Left ventricle myocardium inferior (tissue), 1 donor: ENCODE measurements at regions not wholly inside any gene's neighbourhood (a gene's known extent, or its start where the extent isn't known, plus 50 kb on each side); places are given as distances from the start of the nearest gene placed in this dataset.

Experiments
- DNase-seq: peaks from one replicate; pipeline ENCODE4 v3.0.0-alpha.2; 2020
- H3K27ac ChIP-seq: fragments of 200-600 bp; replicated peaks from 2 replicates; pipeline ENCODE4 v1.8.0; 2021
- H3K27me3 ChIP-seq: fragments of 200-600 bp; 2 replicates; pipeline ENCODE4 v1.8.0; 2021; ENCODE audit warnings: low read depth
- H3K36me3 ChIP-seq: fragments of 200-600 bp; 2 replicates; pipeline ENCODE4 v1.8.0; 2021
- H3K4me1 ChIP-seq: fragments of 200-600 bp; 2 replicates; pipeline ENCODE4 v1.8.0; 2021
- H3K4me3 ChIP-seq: fragments of 200-600 bp; 2 replicates; pipeline ENCODE4 v1.8.0; 2021; ENCODE audit warnings: mild to moderate bottlenecking, moderate library complexity
- H3K9me3 ChIP-seq: fragments of 200-600 bp; replicated peaks from 2 replicates; pipeline ENCODE4 v1.8.0; 2021
- intact Hi-C: fragments of 100-400 bp; cut with micrococcal nuclease; formaldehyde crosslinking; loops from one replicate; pipeline ENCODE4 v1.11.0; 2022
- TF ChIP-seq, protein P1 (sequence below): fragments of 200-600 bp; IDR thresholded peaks from 2 replicates; pipeline ENCODE4 v1.8.0; 2021; ENCODE audit warnings: antibody characterized with exemption, mild to moderate bottlenecking, borderline replicate concordance
- donor health status: DM: no; HTN: yes; CAD: no; lungs with severe emphysema.

- intact Hi-C loops = no loop called here
- DNase-seq = no peak
These were observed 312.9 kb downstream of the MTX2 start for GRCh38 chr2:176582176-176582575.

GRCh38 chr2:176582990-176583481 is 313.8 kb downstream of the MTX2 start:
- intact Hi-C loops = no loop called here
- DNase-seq = no peak
- no peaks in the 10 kb centered on the region for H3K36me3 ChIP-seq
- H3K4me1 ChIP-seq = no peaks in the 10 kb centered on the region
- H3K27ac ChIP-seq = no peak overlapping the region
- H3K4me3 ChIP-seq = no peak overlapping the region
- H3K9me3 ChIP-seq = no peaks in the 10 kb centered on the region
- TF ChIP-seq, protein P1, sequence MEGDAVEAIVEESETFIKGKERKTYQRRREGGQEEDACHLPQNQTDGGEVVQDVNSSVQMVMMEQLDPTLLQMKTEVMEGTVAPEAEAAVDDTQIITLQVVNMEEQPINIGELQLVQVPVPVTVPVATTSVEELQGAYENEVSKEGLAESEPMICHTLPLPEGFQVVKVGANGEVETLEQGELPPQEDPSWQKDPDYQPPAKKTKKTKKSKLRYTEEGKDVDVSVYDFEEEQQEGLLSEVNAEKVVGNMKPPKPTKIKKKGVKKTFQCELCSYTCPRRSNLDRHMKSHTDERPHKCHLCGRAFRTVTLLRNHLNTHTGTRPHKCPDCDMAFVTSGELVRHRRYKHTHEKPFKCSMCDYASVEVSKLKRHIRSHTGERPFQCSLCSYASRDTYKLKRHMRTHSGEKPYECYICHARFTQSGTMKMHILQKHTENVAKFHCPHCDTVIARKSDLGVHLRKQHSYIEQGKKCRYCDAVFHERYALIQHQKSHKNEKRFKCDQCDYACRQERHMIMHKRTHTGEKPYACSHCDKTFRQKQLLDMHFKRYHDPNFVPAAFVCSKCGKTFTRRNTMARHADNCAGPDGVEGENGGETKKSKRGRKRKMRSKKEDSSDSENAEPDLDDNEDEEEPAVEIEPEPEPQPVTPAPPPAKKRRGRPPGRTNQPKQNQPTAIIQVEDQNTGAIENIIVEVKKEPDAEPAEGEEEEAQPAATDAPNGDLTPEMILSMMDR = no peak
- peaks cover 27% of the 10 kb centered on the region for H3K27me3 ChIP-seq

More at GRCh38 chr2:176582176-176582575, 312.9 kb downstream of the MTX2 start:
- no peaks in the 10 kb centered on the region for H3K4me1 ChIP-seq
- H3K27me3 ChIP-seq = peaks cover 32% of the 10 kb centered on the region
- H3K4me3 ChIP-seq = no peak overlapping the region
- no peaks in the 10 kb centered on the region for H3K9me3 ChIP-seq
- H3K36me3 ChIP-seq = no peaks in the 10 kb centered on the region
- no peak overlapping the region for H3K27ac ChIP-seq
- TF ChIP-seq, protein P1 = no peak

GRCh38 chr2:176583607-176584006 is 314.4 kb downstream of the MTX2 start:
- Histone ChIP-seq H3K27ac (no peak overlapping the region), H3K4me1 (no peaks in the 10 kb centered on the region), H3K9me3 (no peaks in the 10 kb centered on the region), H3K36me3 (no peaks in the 10 kb centered on the region), H3K27me3 (peaks cover 26% of the 10 kb centered on the region), H3K4me3 (no peak overlapping the region)
- no peak for DNase-seq
- TF ChIP-seq, protein P1 = no peak
- intact Hi-C loops = no loop called here

- DNase-seq = no peak
- Histone ChIP-seq H3K27me3 (peaks cover 26% of the 10 kb centered on the region), H3K4me1 (no peaks in the 10 kb centered on the region), H3K9me3 (no peaks in the 10 kb centered on the region), H3K36me3 (no peaks in the 10 kb centered on the region), H3K4me3 (no peak overlapping the region), H3K27ac (no peak overlapping the region)
- TF ChIP-seq, protein P1 = no peak
- intact Hi-C loops = no loop called here
These were observed 315.1 kb downstream of the MTX2 start for GRCh38 chr2:176584333-176584732.

GRCh38 chr2:176585291-176585690 is 316.0 kb downstream of the MTX2 start:
- TF ChIP-seq, protein P1 = no peak
- Histone ChIP-seq H3K36me3 (no peaks in the 10 kb centered on the region), H3K9me3 (no peaks in the 10 kb centered on the region), H3K27me3 (peaks cover 20% of the 10 kb centered on the region), H3K27ac (no peak overlapping the region), H3K4me1 (no peaks in the 10 kb centered on the region), H3K4me3 (no peak overlapping the region)
- no peak for DNase-seq
- intact Hi-C loops = no loop called here
